ENCODE measurements at regions not wholly inside any gene's neighbourhood (a gene's known extent, or its start where the extent isn't known, plus 50 kb on each side); places are given as distances from the start of the nearest gene placed in this dataset.
A peak's percentile ranks its signal among the peaks of the same experiment; 100 is the strongest.

GRCh38 chr3:30277494-30277893, 328.9 kb upstream of the TGFBR2 start:
- Mint-ChIP-seq H3K4me1 (no peaks in the 10 kb centered on the region), H3K27me3 (no peaks in the 10 kb centered on the region), H3K27ac (no peak overlapping the region), H3K4me3 (no peak overlapping the region), H3K36me3 (peaks cover 7% of the 10 kb centered on the region), H3K9me3 (ENCODE audit: low read depth) (peaks cover 10% of the 10 kb centered on the region)
- DNase-seq: no peak
- no peak for ATAC-seq
- CTCF ChIA-PET: interaction anchor here (1.1 kb wide), 1 partner anchor 8 kb away, joined by 4 read pairs; no protein-coding TSS in a partner anchor

DNA sequence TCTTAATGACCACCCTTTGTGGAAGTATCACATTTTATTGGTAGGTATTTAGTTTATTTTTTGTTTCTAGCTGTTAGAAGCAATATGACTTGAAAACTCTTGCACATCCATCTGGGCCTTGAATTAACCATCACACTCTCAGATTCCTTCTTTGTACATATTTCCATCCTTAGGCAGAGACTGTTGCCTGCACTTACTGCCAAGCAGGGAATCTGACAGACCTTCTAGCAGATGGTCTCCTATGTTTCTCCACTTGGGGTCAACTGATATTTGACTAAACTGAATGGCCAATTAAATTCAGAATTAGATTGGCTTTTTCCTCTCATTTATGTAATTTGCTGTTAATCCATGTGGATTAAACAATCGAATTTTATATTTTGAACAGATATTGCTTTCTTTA, 324.9 kb upstream of the TGFBR2 start:
- no peaks in the 10 kb centered on the region for H3K27me3 Mint-ChIP-seq
- DNase-seq (no peak), ATAC-seq (no peak)
- no peak overlapping the region for H3K4me3 Mint-ChIP-seq
- H3K36me3 Mint-ChIP-seq: peaks cover 7% of the 10 kb centered on the region
- H3K9me3 Mint-ChIP-seq (ENCODE audit: low read depth): peaks cover 8% of the 10 kb centered on the region
- H3K4me1 Mint-ChIP-seq: peaks cover 11% of the 10 kb centered on the region
- CTCF ChIA-PET: no interaction called here
- no peak overlapping the region for H3K27ac Mint-ChIP-seq

DNA sequence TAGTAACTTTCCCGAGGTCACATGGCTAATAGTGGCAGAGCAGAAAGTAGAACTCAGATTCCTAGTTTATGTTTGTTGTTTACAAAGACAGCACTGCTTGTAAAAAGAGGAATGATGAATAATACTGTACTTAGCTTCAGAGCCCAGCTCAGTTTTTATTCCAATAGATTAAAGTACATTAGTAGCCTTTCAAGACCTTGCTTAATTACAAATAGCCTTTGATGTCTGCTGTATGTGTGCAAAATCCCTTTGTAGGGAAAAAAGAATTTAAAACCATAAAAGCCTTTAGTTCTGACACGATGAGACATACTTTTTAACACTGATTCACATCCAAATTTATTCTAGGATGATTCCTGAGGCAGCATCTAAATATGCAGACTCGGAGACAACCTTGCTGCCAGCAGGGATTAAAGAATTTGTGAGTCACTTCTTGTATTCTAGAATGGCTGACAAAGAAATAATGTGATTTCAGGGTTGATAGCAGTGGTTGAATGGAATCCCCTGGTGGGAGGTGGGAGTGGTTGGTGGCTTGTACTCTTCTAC, 324.2 kb upstream of the TGFBR2 start:
- Mint-ChIP-seq H3K4me1 (peaks cover 17% of the 10 kb centered on the region), H3K27me3 (no peaks in the 10 kb centered on the region), H3K27ac (no peak overlapping the region), H3K4me3 (no peak overlapping the region), H3K9me3 (ENCODE audit: low read depth) (peaks cover 8% of the 10 kb centered on the region), H3K36me3 (peaks cover 8% of the 10 kb centered on the region)
- CTCF ChIA-PET: no interaction called here
- DNase-seq (no peak), ATAC-seq (no peak)

DNA sequence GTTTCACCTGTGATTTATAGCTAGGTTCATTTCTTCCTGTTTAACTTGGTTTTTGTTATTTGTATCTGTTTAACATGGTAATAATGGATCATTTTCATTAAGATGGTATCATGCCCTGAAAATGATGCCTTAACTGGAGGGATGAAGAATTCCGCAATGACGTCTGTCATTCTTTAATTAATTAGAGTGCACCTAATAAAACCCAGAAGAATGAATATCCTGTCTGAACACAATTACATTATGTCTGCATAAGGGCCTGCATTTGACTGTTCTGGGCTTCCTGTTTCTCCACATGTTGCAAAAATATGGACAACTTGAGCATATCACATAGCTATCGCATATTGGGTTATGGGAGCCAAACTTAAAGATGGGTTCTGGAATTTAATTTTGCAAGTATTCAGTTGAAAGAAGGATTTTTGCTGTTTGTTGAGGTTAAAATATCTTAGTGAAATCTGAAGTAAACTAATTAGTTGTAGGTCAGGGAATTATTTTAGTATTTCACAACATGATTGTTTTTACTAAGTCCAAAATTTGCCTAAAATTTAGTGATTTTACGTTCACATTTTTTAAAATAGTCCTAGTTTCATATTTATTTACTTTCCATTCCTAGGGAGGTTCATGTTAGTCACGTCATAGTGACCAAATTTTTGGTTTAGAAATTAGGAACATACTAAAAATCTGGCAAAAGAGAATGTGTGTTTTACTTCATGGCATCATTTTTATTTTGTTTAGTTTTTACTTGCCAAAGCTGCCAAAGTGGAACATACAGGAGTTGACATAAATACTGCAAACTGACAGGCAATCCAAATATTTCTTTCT, 321.0 kb upstream of the TGFBR2 start:
- DNase-seq (no peak), ATAC-seq (no peak)
- Mint-ChIP-seq H3K4me1 (peaks cover 31% of the 10 kb centered on the region), H3K27me3 (no peaks in the 10 kb centered on the region), H3K36me3 (peaks cover 5% of the 10 kb centered on the region), H3K9me3 (ENCODE audit: low read depth) (peaks cover 4% of the 10 kb centered on the region), H3K27ac (no peak overlapping the region), H3K4me3 (no peak overlapping the region)
- CTCF ChIA-PET: interaction anchor here (1.1 to 1.6 kb wide), 3 partner anchors 8 to 175 kb away, joined by 3 to 5 read pairs (median 4); no protein-coding TSS in a partner anchor

GRCh38 chr3:30286007-30286669, 320.3 kb upstream of the TGFBR2 start:
- DNase-seq (peak; percentile 52), ATAC-seq (no peak)
- H3K9me3 Mint-ChIP-seq (ENCODE audit: low read depth): peaks cover 4% of the 10 kb centered on the region
- H3K4me1 Mint-ChIP-seq: peaks cover 32% of the 10 kb centered on the region
- no peak overlapping the region for H3K27ac Mint-ChIP-seq
- H3K36me3 Mint-ChIP-seq: peaks cover 5% of the 10 kb centered on the region
- no peaks in the 10 kb centered on the region for H3K27me3 Mint-ChIP-seq
- CTCF ChIA-PET: interaction anchor here (1.1 to 1.6 kb wide), 2 partner anchors 9 to 174 kb away, joined by 3 to 4 read pairs; no protein-coding TSS in a partner anchor
- no peak overlapping the region for H3K4me3 Mint-ChIP-seq

- CTCF ChIA-PET: interaction anchor here (1.2 to 1.6 kb wide), 2 partner anchors 174 to 407 kb away, joined by 3 to 4 read pairs; no protein-coding TSS in a partner anchor
- no peak overlapping the region for H3K27ac Mint-ChIP-seq
- H3K36me3 Mint-ChIP-seq: peaks cover 3% of the 10 kb centered on the region
- no peak overlapping the region for H3K4me3 Mint-ChIP-seq
- DNase-seq: no peak
- no peak for ATAC-seq
- H3K27me3 Mint-ChIP-seq: no peaks in the 10 kb centered on the region
- peaks cover 32% of the 10 kb centered on the region for H3K4me1 Mint-ChIP-seq
- no peaks in the 10 kb centered on the region for H3K9me3 Mint-ChIP-seq (ENCODE audit: low read depth)
These were observed 319.6 kb upstream of the TGFBR2 start for GRCh38 chr3:30286811-30287210.

DNA sequence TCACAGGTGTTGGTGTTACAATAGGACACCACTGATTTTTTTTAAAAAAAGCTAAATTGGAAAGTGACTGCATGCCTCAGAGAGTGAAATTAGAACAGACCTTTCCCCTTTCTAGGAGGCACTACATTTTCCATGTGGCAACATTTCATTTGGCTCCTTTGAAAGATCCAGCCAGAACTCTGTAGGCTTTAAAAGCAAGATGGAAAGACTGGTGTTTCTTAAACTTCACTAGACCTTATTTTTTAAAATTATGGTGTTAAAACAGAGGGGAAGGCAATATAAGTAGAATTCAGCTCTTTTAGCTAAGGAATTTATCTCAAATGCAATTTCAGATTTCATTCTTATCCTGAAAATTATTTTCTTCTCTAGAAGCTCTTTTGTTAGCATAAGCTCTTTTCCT, 317.6 kb upstream of the TGFBR2 start:
- peaks cover 3% of the 10 kb centered on the region for H3K36me3 Mint-ChIP-seq
- peaks cover 38% of the 10 kb centered on the region for H3K4me1 Mint-ChIP-seq
- no peak overlapping the region for H3K4me3 Mint-ChIP-seq
- CTCF ChIA-PET: interaction anchor here (1.4 to 1.9 kb wide), 3 partner anchors 31 to 404 kb away, joined by 3 to 5 read pairs (median 4); no protein-coding TSS in a partner anchor
- H3K27ac Mint-ChIP-seq: no peak overlapping the region
- no peaks in the 10 kb centered on the region for H3K27me3 Mint-ChIP-seq
- ATAC-seq (no peak), DNase-seq (no peak)
- H3K9me3 Mint-ChIP-seq (ENCODE audit: low read depth): no peaks in the 10 kb centered on the region

GRCh38 chr3:30289324-30289723, 317.1 kb upstream of the TGFBR2 start:
- Mint-ChIP-seq H3K27ac (peak overlapping the region; percentile 23), H3K4me1 (peaks cover 38% of the 10 kb centered on the region), H3K36me3 (peaks cover 6% of the 10 kb centered on the region), H3K27me3 (no peaks in the 10 kb centered on the region), H3K9me3 (ENCODE audit: low read depth) (peaks cover 2% of the 10 kb centered on the region), H3K4me3 (no peak overlapping the region)
- DNase-seq: no peak
- peak; percentile 47 for ATAC-seq
- CTCF ChIA-PET: interaction anchor here (1.4 to 1.9 kb wide), 3 partner anchors 31 to 403 kb away, joined by 3 to 5 read pairs (median 4); no protein-coding TSS in a partner anchor

DNA sequence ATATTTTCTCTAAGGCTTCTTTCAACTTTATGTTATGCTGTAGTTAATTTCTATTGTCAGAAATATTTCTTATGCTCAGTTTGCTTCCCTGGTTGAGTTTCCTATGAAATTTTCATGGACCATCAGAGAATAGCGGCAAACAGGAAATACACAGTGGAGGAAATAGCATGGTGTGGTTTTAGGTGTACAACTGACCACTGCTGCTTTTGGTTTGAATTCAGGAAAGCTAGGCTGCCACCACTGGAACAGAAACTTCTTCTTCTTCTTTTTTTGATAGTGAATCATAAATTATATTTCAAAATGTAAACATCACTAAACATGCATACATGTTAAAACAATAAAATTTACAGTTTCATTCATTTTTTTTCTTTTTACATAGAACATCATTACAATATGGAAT, 316.6 kb upstream of the TGFBR2 start:
- H3K27ac Mint-ChIP-seq: peak overlapping the region; percentile 23
- CTCF ChIA-PET: interaction anchor here (1.4 to 1.9 kb wide), 3 partner anchors 30 to 403 kb away, joined by 3 to 5 read pairs (median 4); no protein-coding TSS in a partner anchor
- DNase-seq: no peak
- peaks cover 2% of the 10 kb centered on the region for H3K9me3 Mint-ChIP-seq (ENCODE audit: low read depth)
- peak; percentile 33 for ATAC-seq
- no peaks in the 10 kb centered on the region for H3K27me3 Mint-ChIP-seq
- peaks cover 6% of the 10 kb centered on the region for H3K36me3 Mint-ChIP-seq
- peaks cover 38% of the 10 kb centered on the region for H3K4me1 Mint-ChIP-seq
- no peak overlapping the region for H3K4me3 Mint-ChIP-seq

DNA sequence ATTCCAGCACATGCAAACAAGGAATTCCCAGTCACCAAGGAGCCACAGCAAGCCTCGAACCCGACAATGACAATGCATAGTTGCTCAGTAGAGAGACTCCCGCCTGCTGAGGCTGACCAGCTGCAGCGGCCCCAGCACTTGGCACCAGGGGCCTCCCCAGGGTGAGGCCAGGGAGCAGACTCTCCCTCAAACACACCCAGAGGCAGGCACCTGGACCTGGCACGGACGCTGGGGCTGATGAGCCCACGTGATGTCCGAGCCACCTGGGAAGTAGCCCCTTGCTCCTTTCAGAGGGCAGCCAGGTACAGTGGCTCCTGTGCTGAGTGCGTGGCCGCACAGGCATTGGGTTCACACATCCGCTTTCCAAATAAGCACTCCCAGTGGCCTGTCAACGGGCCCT, 315.9 kb upstream of the TGFBR2 start:
- Mint-ChIP-seq H3K36me3 (peaks cover 6% of the 10 kb centered on the region), H3K27me3 (no peaks in the 10 kb centered on the region), H3K4me1 (peaks cover 36% of the 10 kb centered on the region), H3K9me3 (ENCODE audit: low read depth) (peaks cover 2% of the 10 kb centered on the region), H3K4me3 (no peak overlapping the region), H3K27ac (no peak overlapping the region)
- DNase-seq (no peak), ATAC-seq (no peak)
- CTCF ChIA-PET: interaction anchor here (1.9 kb wide), 1 partner anchor 402 kb away, joined by 5 read pairs; no protein-coding TSS in a partner anchor

- ATAC-seq (no peak), DNase-seq (no peak)
- Mint-ChIP-seq H3K27ac (no peak overlapping the region), H3K4me1 (peaks cover 20% of the 10 kb centered on the region), H3K36me3 (peaks cover 5% of the 10 kb centered on the region), H3K9me3 (ENCODE audit: low read depth) (peaks cover 2% of the 10 kb centered on the region), H3K4me3 (no peak overlapping the region), H3K27me3 (no peaks in the 10 kb centered on the region)
- CTCF ChIA-PET: no interaction called here
These were observed 314.1 kb upstream of the TGFBR2 start for GRCh38 chr3:30292192-30292893.

- no peak overlapping the region for H3K27ac Mint-ChIP-seq
- ATAC-seq (no peak), DNase-seq (no peak)
- H3K4me3 Mint-ChIP-seq: no peak overlapping the region
- CTCF ChIA-PET: interaction anchor here (1.3 kb wide), 1 partner anchor 399 kb away, joined by 4 read pairs; no protein-coding TSS in a partner anchor
- H3K4me1 Mint-ChIP-seq: peaks cover 20% of the 10 kb centered on the region
- H3K27me3 Mint-ChIP-seq: no peaks in the 10 kb centered on the region
- H3K36me3 Mint-ChIP-seq: peaks cover 3% of the 10 kb centered on the region
- H3K9me3 Mint-ChIP-seq (ENCODE audit: low read depth): peaks cover 2% of the 10 kb centered on the region
These were observed 312.7 kb upstream of the TGFBR2 start for GRCh38 chr3:30293621-30294240.
